ENCODE measurements at regions not wholly inside any gene's neighbourhood (a gene's known extent, or its start where the extent isn't known, plus 50 kb on each side); places are given as distances from the start of the nearest gene placed in this dataset.

GRCh38 chr2:60603533-60604190, 50.2 kb upstream of the BCL11A start:
- Mint-ChIP-seq H3K9me3 (no peaks in the 10 kb centered on the region), H3K36me3 (no peaks in the 10 kb centered on the region), H3K4me1 (no peaks in the 10 kb centered on the region), H3K27ac (no peak overlapping the region), H3K4me3 (no peak overlapping the region)
- no peak for DNase-seq (ENCODE audit: low spot score in 2 of 2)
- no peak for ATAC-seq

- Mint-ChIP-seq H3K4me1 (no peaks in the 10 kb centered on the region), H3K4me3 (no peak overlapping the region), H3K36me3 (no peaks in the 10 kb centered on the region), H3K9me3 (no peaks in the 10 kb centered on the region), H3K27ac (no peak overlapping the region)
- DNase-seq (ENCODE audit: low spot score in 2 of 2): no peak
- no peak for ATAC-seq
These were observed 51.1 kb upstream of the BCL11A start for GRCh38 chr2:60604486-60605064.

GRCh38 chr2:60605866-60606265, 52.4 kb upstream of the BCL11A start:
- ATAC-seq: no peak
- Mint-ChIP-seq H3K4me3 (no peak overlapping the region), H3K27ac (no peak overlapping the region), H3K9me3 (no peaks in the 10 kb centered on the region), H3K4me1 (no peaks in the 10 kb centered on the region), H3K36me3 (no peaks in the 10 kb centered on the region)
- DNase-seq (ENCODE audit: low spot score in 2 of 2): no peak

GRCh38 chr2:60608679-60609078, 55.2 kb upstream of the BCL11A start:
- no peak for DNase-seq (ENCODE audit: low spot score in 2 of 2)
- no peaks in the 10 kb centered on the region for H3K4me1 Mint-ChIP-seq
- H3K36me3 Mint-ChIP-seq: no peaks in the 10 kb centered on the region
- no peak overlapping the region for H3K4me3 Mint-ChIP-seq
- no peak for ATAC-seq
- H3K27ac Mint-ChIP-seq: no peak overlapping the region
- no peaks in the 10 kb centered on the region for H3K9me3 Mint-ChIP-seq

- Mint-ChIP-seq H3K4me1 (no peaks in the 10 kb centered on the region), H3K4me3 (no peak overlapping the region), H3K36me3 (no peaks in the 10 kb centered on the region), H3K9me3 (no peaks in the 10 kb centered on the region), H3K27ac (no peak overlapping the region)
- DNase-seq (ENCODE audit: low spot score in 2 of 2): no peak
- no peak for ATAC-seq
These were observed 58.6 kb upstream of the BCL11A start for GRCh38 chr2:60612033-60612432.

GRCh38 chr2:60614319-60614718, 60.9 kb upstream of the BCL11A start:
- no peaks in the 10 kb centered on the region for H3K36me3 Mint-ChIP-seq
- H3K9me3 Mint-ChIP-seq: no peaks in the 10 kb centered on the region
- no peak for ATAC-seq
- no peaks in the 10 kb centered on the region for H3K4me1 Mint-ChIP-seq
- no peak overlapping the region for H3K27ac Mint-ChIP-seq
- no peak for DNase-seq (ENCODE audit: low spot score in 2 of 2)
- H3K4me3 Mint-ChIP-seq: no peak overlapping the region

- Mint-ChIP-seq H3K9me3 (no peaks in the 10 kb centered on the region), H3K4me3 (no peak overlapping the region), H3K36me3 (no peaks in the 10 kb centered on the region), H3K27ac (no peak overlapping the region), H3K4me1 (no peaks in the 10 kb centered on the region)
- no peak for DNase-seq (ENCODE audit: low spot score in 2 of 2)
- no peak for ATAC-seq
These were observed 68.4 kb upstream of the BCL11A start for GRCh38 chr2:60621688-60622429.

GRCh38 chr2:60623040-60623439, 69.6 kb upstream of the BCL11A start:
- no peak overlapping the region for H3K27ac Mint-ChIP-seq
- H3K36me3 Mint-ChIP-seq: no peaks in the 10 kb centered on the region
- no peak overlapping the region for H3K4me3 Mint-ChIP-seq
- DNase-seq (ENCODE audit: low spot score in 2 of 2) (no peak), ATAC-seq (no peak)
- H3K4me1 Mint-ChIP-seq: no peaks in the 10 kb centered on the region
- H3K9me3 Mint-ChIP-seq: no peaks in the 10 kb centered on the region

GRCh38 chr2:60627412-60627811, 74.0 kb upstream of the BCL11A start:
- no peak for DNase-seq (ENCODE audit: low spot score in 2 of 2)
- H3K4me1 Mint-ChIP-seq: no peaks in the 10 kb centered on the region
- ATAC-seq: no peak
- H3K27ac Mint-ChIP-seq: no peak overlapping the region
- H3K36me3 Mint-ChIP-seq: no peaks in the 10 kb centered on the region
- H3K4me3 Mint-ChIP-seq: no peak overlapping the region
- H3K9me3 Mint-ChIP-seq: no peaks in the 10 kb centered on the region

GRCh38 chr2:60628026-60628425, 74.6 kb upstream of the BCL11A start:
- Mint-ChIP-seq H3K27ac (no peak overlapping the region), H3K9me3 (no peaks in the 10 kb centered on the region), H3K4me1 (no peaks in the 10 kb centered on the region), H3K36me3 (no peaks in the 10 kb centered on the region), H3K4me3 (no peak overlapping the region)
- ATAC-seq (no peak), DNase-seq (ENCODE audit: low spot score in 2 of 2) (no peak)

- Mint-ChIP-seq H3K36me3 (no peaks in the 10 kb centered on the region), H3K4me3 (no peak overlapping the region), H3K27ac (no peak overlapping the region), H3K4me1 (no peaks in the 10 kb centered on the region), H3K9me3 (no peaks in the 10 kb centered on the region)
- DNase-seq (ENCODE audit: low spot score in 2 of 2) (no peak), ATAC-seq (no peak)
These were observed 75.3 kb upstream of the BCL11A start for GRCh38 chr2:60628615-60629304.

- H3K27ac Mint-ChIP-seq: no peak overlapping the region
- H3K9me3 Mint-ChIP-seq: no peaks in the 10 kb centered on the region
- no peak for ATAC-seq
- no peak overlapping the region for H3K4me3 Mint-ChIP-seq
- no peak for DNase-seq (ENCODE audit: low spot score in 2 of 2)
- no peaks in the 10 kb centered on the region for H3K36me3 Mint-ChIP-seq
- no peaks in the 10 kb centered on the region for H3K4me1 Mint-ChIP-seq
These were observed 75.8 kb upstream of the BCL11A start for GRCh38 chr2:60629305-60629662.

- H3K4me3 Mint-ChIP-seq: no peak overlapping the region
- H3K4me1 Mint-ChIP-seq: no peaks in the 10 kb centered on the region
- DNase-seq (ENCODE audit: low spot score in 2 of 2): no peak
- H3K27ac Mint-ChIP-seq: no peak overlapping the region
- H3K36me3 Mint-ChIP-seq: no peaks in the 10 kb centered on the region
- no peak for ATAC-seq
- H3K9me3 Mint-ChIP-seq: no peaks in the 10 kb centered on the region
These were observed 76.4 kb upstream of the BCL11A start for GRCh38 chr2:60629801-60630385.

- no peak overlapping the region for H3K4me3 Mint-ChIP-seq
- H3K27ac Mint-ChIP-seq: no peak overlapping the region
- no peak for ATAC-seq
- no peaks in the 10 kb centered on the region for H3K4me1 Mint-ChIP-seq
- no peak for DNase-seq (ENCODE audit: low spot score in 2 of 2)
- H3K9me3 Mint-ChIP-seq: no peaks in the 10 kb centered on the region
- no peaks in the 10 kb centered on the region for H3K36me3 Mint-ChIP-seq
These were observed 80.2 kb upstream of the BCL11A start for GRCh38 chr2:60633615-60634014.

GRCh38 chr2:60634438-60634837, 81.0 kb upstream of the BCL11A start:
- no peak for ATAC-seq
- DNase-seq (ENCODE audit: low spot score in 2 of 2): no peak
- Mint-ChIP-seq H3K4me3 (no peak overlapping the region), H3K4me1 (no peaks in the 10 kb centered on the region), H3K36me3 (no peaks in the 10 kb centered on the region), H3K27ac (no peak overlapping the region), H3K9me3 (no peaks in the 10 kb centered on the region)
